GM23338 (cell line): ENCODE measurements at regions not wholly inside any gene's neighbourhood (a gene's known extent, or its start where the extent isn't known, plus 50 kb on each side); places are given as distances from the start of the nearest gene placed in this dataset.

Experiments used
- ATAC-seq: fragments of 200-7000 bp; cut with Tn5 transposase; 3 replicates; pipeline ENCODE4 v1.9.1; 2020
- DNase-seq: peaks from one replicate; pipeline ENCODE4 v3.0.0-alpha.2; 2015; ENCODE audit warnings: low spot score
- H2AFZ ChIP-seq: fragments of 200-600 bp; sonication (generic); 2 replicates; pipeline ENCODE4 v1.8.0; 2016; ENCODE audit warnings: antibody characterized with exemption, mild to moderate bottlenecking, moderate library complexity
- H3F3A ChIP-seq: fragments of 200-600 bp; sonication (generic); replicated peaks from 2 replicates; pipeline ENCODE4 v1.8.0; 2017; ENCODE audit warnings: antibody characterized with exemption, mixed run types, low read depth
- H3K27ac ChIP-seq: fragments of 200-600 bp; sonication (generic); 2 replicates; pipeline ENCODE4 v1.6.1; 2016; ENCODE audit warnings: low read depth
- H3K27me3 ChIP-seq: fragments of 200-600 bp; sonication (generic); 2 replicates; pipeline ENCODE4 v1.8.0; 2016; ENCODE audit warnings: mild to moderate bottlenecking, mixed run types, moderate library complexity; ENCODE audit not compliant: insufficient read depth
- H3K36me3 ChIP-seq: fragments of 200-600 bp; sonication (generic); 2 replicates; pipeline ENCODE4 v1.8.0; 2016; ENCODE audit warnings: mild to moderate bottlenecking; ENCODE audit not compliant: insufficient read depth
- H3K4me1 ChIP-seq: fragments of 200-600 bp; sonication (generic); 2 replicates; pipeline ENCODE4 v1.8.0; 2016; ENCODE audit warnings: mild to moderate bottlenecking, moderate library complexity; ENCODE audit not compliant: insufficient read depth
- H3K4me2 ChIP-seq: fragments of 200-600 bp; sonication (generic); 2 replicates; pipeline ENCODE4 v1.7.1; 2017; ENCODE audit warnings: mixed run types
- H3K4me3 ChIP-seq: fragments of 200-600 bp; sonication (generic); 2 replicates; pipeline ENCODE4 v1.6.1; 2016; ENCODE audit warnings: mixed run types
- H3K79me2 ChIP-seq: fragments of 200-600 bp; sonication (generic); replicated peaks from 2 replicates; pipeline ENCODE4 v1.8.0; 2017; ENCODE audit warnings: mild to moderate bottlenecking; ENCODE audit not compliant: insufficient read depth
- H3K9me2 ChIP-seq: fragments of 200-600 bp; sonication (generic); 2 replicates; pipeline ENCODE4 v1.8.0; 2017; ENCODE audit not compliant: insufficient read depth
- H4K20me1 ChIP-seq: fragments of 200-600 bp; sonication (generic); replicated peaks from 2 replicates; pipeline ENCODE4 v1.8.0; 2017; ENCODE audit warnings: mild to moderate bottlenecking; ENCODE audit not compliant: insufficient read depth
- H3K27ac Mint-ChIP-seq: 2 replicates; pipeline ENCODE4 v1.8.0; 2020; ENCODE audit warnings: inconsistent platforms, mild to moderate bottlenecking, moderate library complexity, mixed read lengths
- H3K27me3 Mint-ChIP-seq: 3 replicates; pipeline ENCODE4 v1.8.0; 2022; ENCODE audit warnings: low read depth, mild to moderate bottlenecking, moderate library complexity, mixed read lengths, inconsistent platforms; ENCODE audit not compliant: insufficient read depth, poor library complexity
- H3K36me3 Mint-ChIP-seq: 3 replicates; pipeline ENCODE4 v1.8.0; 2021; ENCODE audit warnings: low read depth, mild to moderate bottlenecking, inconsistent platforms, moderate library complexity, mixed read lengths
- H3K4me1 Mint-ChIP-seq: 3 replicates; pipeline ENCODE4 v1.8.0; 2020; ENCODE audit warnings: mild to moderate bottlenecking, inconsistent platforms, mixed read lengths
- H3K4me3 Mint-ChIP-seq: 3 replicates; pipeline ENCODE4 v1.8.0; 2021; ENCODE audit warnings: moderate library complexity, mild to moderate bottlenecking, inconsistent platforms, mixed read lengths
- H3K9me3 Mint-ChIP-seq: 3 replicates; pipeline ENCODE4 v1.8.0; 2020; ENCODE audit warnings: moderate library complexity, mild to moderate bottlenecking, inconsistent platforms, mixed read lengths
- CREB1 ChIP-seq: fragments of 250-450 bp; sonication (Bioruptor Pico); IDR thresholded peaks from 2 replicates; pipeline ENCODE4 v1.5.0; 2020; ENCODE audit warnings: low read depth, mild to moderate bottlenecking, moderate library complexity
- CTCF ChIP-seq, 2 experiments: fragments of 200-600 bp in 1 of 2; sonication (generic) in 1 of 2; conservative IDR thresholded peaks; 2 replicates each; pipeline versions ENCODE4 v1.5.1 to v1.6.1; 2016 to 2017; ENCODE audit warnings: antibody characterized with exemption in 2 of 2, low read depth in 2 of 2, mild to moderate bottlenecking in 2 of 2, moderate library complexity in 1 of 2
- ETS1 ChIP-seq: IDR thresholded peaks from 2 replicates; pipeline ENCODE4 v1.6.1; 2016; ENCODE audit warnings: antibody characterized with exemption
- EZH2 ChIP-seq: fragments of 200-600 bp; sonication (generic); IDR thresholded peaks from one replicate; pipeline ENCODE4 v1.8.0; 2017; ENCODE audit warnings: antibody characterized with exemption, mild to moderate bottlenecking, low read depth; ENCODE audit not compliant: unreplicated experiment
- EZH2phosphoT487 ChIP-seq: fragments of 200-600 bp; sonication (generic); IDR thresholded peaks from one replicate; pipeline ENCODE4 v1.8.1; 2018; ENCODE audit warnings: antibody characterized with exemption; ENCODE audit not compliant: unreplicated experiment
- JUNB ChIP-seq: IDR thresholded peaks from one replicate; pipeline ENCODE4 v1.6.1; 2016; ENCODE audit warnings: antibody characterized with exemption; ENCODE audit not compliant: unreplicated experiment
- POLR2AphosphoS5 ChIP-seq: IDR thresholded peaks from 2 replicates; pipeline ENCODE4 v1.6.1; 2016; ENCODE audit warnings: antibody characterized with exemption, low read depth
- REST ChIP-seq: IDR thresholded peaks from one replicate; pipeline ENCODE4 v1.6.1; 2018; ENCODE audit warnings: antibody characterized with exemption; ENCODE audit not compliant: unreplicated experiment
- STAT1 ChIP-seq: IDR thresholded peaks from one replicate; pipeline ENCODE4 v1.6.1; 2016; ENCODE audit warnings: antibody characterized with exemption; ENCODE audit not compliant: unreplicated experiment
- ZNF114 ChIP-seq: fragments of 250-450 bp; sonication (Bioruptor Pico); IDR thresholded peaks from 2 replicates; pipeline ENCODE4 v1.5.0; 2020; ENCODE audit warnings: mild to moderate bottlenecking, moderate library complexity
- ZNF331 ChIP-seq: fragments of 250-450 bp; sonication (Bioruptor Pico); IDR thresholded peaks from 2 replicates; pipeline ENCODE4 v1.5.0; 2020; ENCODE audit warnings: low read depth, mild to moderate bottlenecking, moderate library complexity
- ZNF462 ChIP-seq: fragments of 250-450 bp; sonication (Bioruptor Pico); IDR thresholded peaks from 2 replicates; pipeline ENCODE4 v1.5.0; 2020; ENCODE audit warnings: mild to moderate bottlenecking, moderate library complexity

GRCh38 chr18:22086973-22087372 lies 82.4 kb upstream of the GATA6 start (continued):
- no peak for TF ChIP-seq ZNF462 (CRISPR knock-in tag)

- H3K79me2 ChIP-seq: no peaks in the 10 kb centered on the region
- no peak for TF ChIP-seq REST
- TF ChIP-seq STAT1: no peak
- no peak for TF ChIP-seq ZNF114 (CRISPR knock-in tag)
- TF ChIP-seq ZNF331: no peak
- TF ChIP-seq CREB1 (CRISPR knock-in tag): no peak
- no peak for TF ChIP-seq JUNB
- no peak for TF ChIP-seq EZH2phosphoT487
- TF ChIP-seq EZH2: no peak
- TF ChIP-seq CTCF (conservative IDR thresholded peaks at IDR 0.05; ENCODE audit: low read depth in 2 of 2): no peak
- TF ChIP-seq ETS1: no peak
- no peak for TF ChIP-seq POLR2AphosphoS5
Observed at GRCh38 chr18:22088029-22088428, 81.4 kb upstream of the GATA6 start.

More at GRCh38 chr18:22088029-22088428, 81.4 kb upstream of the GATA6 start:
- Histone ChIP-seq H3F3A (no peaks in the 10 kb centered on the region), H3K4me3 (no peak overlapping the region), H4K20me1 (no peaks in the 10 kb centered on the region), H3K9me2 (no peaks in the 10 kb centered on the region), H3K27ac (no peak overlapping the region), H3K4me1 (no peaks in the 10 kb centered on the region), H3K36me3 (no peaks in the 10 kb centered on the region), H3K27me3 (no peaks in the 10 kb centered on the region), H2AFZ (no peak overlapping the region; the same call in 1 of the 2 replicates), H3K4me2 (no peak overlapping the region)
- DNase-seq (no peak), ATAC-seq (no peak)
- Mint-ChIP-seq H3K27ac (no peak overlapping the region), H3K4me3 (no peak overlapping the region), H3K9me3 (no peaks in the 10 kb centered on the region), H3K4me1 (no peaks in the 10 kb centered on the region), H3K27me3 (no peaks in the 10 kb centered on the region), H3K36me3 (no peaks in the 10 kb centered on the region)
